GM12878 (cell line): ENCODE measurements at regions not wholly inside any gene's neighbourhood (a gene's known extent, or its start where the extent isn't known, plus 50 kb on each side); places are given as distances from the start of the nearest gene placed in this dataset.

Experiments
- ATAC-seq: fragments of 200-7000 bp; cut with Tn5 transposase; 3 replicates; pipeline ENCODE4 v1.9.1; 2020; ENCODE audit warnings: mild to moderate bottlenecking, moderate library complexity
- BruUV-seq: library from RNA; stranded (reverse); fragments of 400-500 nt; replicated peaks from 2 replicates; lab custom pipeline; 2021; lab: Mats Ljungman, UMichigan
- CTCF ChIA-PET: fragments of 300-600 bp; sonication (Branson Sonifier 250); formaldehyde crosslinking; extraction: SDS; loops from one replicate; lab custom pipeline; 2021; ENCODE audit warnings: inconsistent platforms; lab: Yijun Ruan, JAX
- POLR2A ChIA-PET: fragments of 350-600 bp; formaldehyde crosslinking; extraction: SDS; loops from one replicate; lab custom pipeline; 2021; ENCODE audit warnings: inconsistent platforms; lab: Charles Lee
- RAD21 ChIA-PET: fragments of 300-600 bp; sonication (Branson Sonifier 250); formaldehyde crosslinking; loops from one replicate; lab custom pipeline; 2023; ENCODE audit warnings: antibody characterized with exemption; ENCODE audit not compliant: unreplicated experiment; lab: Charles Lee
- SMC1A ChIA-PET: fragments of 300-600 bp; sonication (Branson Sonifier 250); formaldehyde crosslinking; loops from one replicate; lab custom pipeline; 2023; ENCODE audit not compliant: unreplicated experiment, uncharacterized antibody; lab: Charles Lee
- DNase-seq: peaks from one replicate; pipeline ENCODE4 v3.0.0-alpha.2; 2011; ENCODE audit warnings: low read depth, low spot score
- FAIRE-seq: peaks from 3 replicates; lab custom pipeline; 2011; peaks lifted over from hg19 to GRCh38; lab: Jason Lieb, UNC
- H2AFZ ChIP-seq: 2 replicates; pipeline ENCODE4 v1.6.0; 2011; ENCODE audit warnings: low read depth, low read length, control low read depth; ENCODE audit not compliant: control insufficient read depth
- H3K27ac ChIP-seq: 2 replicates; pipeline ENCODE4 v1.5.1; 2011; ENCODE audit warnings: control low read depth; ENCODE audit not compliant: control insufficient read depth, insufficient read depth
- H3K27me3 ChIP-seq, 2 experiments: replicated peaks in 1 of 2; 2 replicates each; pipeline versions ENCODE4 v1.6.0 to v1.6.1; 2011; ENCODE audit warnings: low read length in 1 of 2; ENCODE audit not compliant: control insufficient read depth in 2 of 2, insufficient read depth in 2 of 2
- H3K36me3 ChIP-seq, 2 experiments: 2 replicates each; pipeline ENCODE4 v1.5.1; 2011; ENCODE audit warnings: low read length in 1 of 2; ENCODE audit not compliant: control insufficient read depth in 2 of 2, insufficient read depth in 2 of 2
- H3K4me1 ChIP-seq: 2 replicates; pipeline ENCODE4 v1.6.1; 2011; ENCODE audit warnings: mild to moderate bottlenecking, low read length, moderate library complexity, mixed read lengths; ENCODE audit not compliant: control insufficient read depth, insufficient read depth
- H3K4me2 ChIP-seq: 2 replicates; pipeline ENCODE4 v1.6.0; 2011; ENCODE audit warnings: control low read depth; ENCODE audit not compliant: control insufficient read depth, insufficient read depth
- H3K4me3 ChIP-seq: fragments of 200-600 bp; sonication (generic); 2 replicates; pipeline ENCODE4 v1.5.1; 2016
- H3K79me2 ChIP-seq: 2 replicates; pipeline ENCODE4 v1.6.0; 2011; ENCODE audit warnings: low read length; ENCODE audit not compliant: control insufficient read depth, insufficient read depth
- H3K9ac ChIP-seq: 2 replicates; pipeline ENCODE4 v1.8.0; 2011; ENCODE audit warnings: low read length, control low read depth, mixed read lengths; ENCODE audit not compliant: control insufficient read depth, insufficient read depth
- H3K9me3 ChIP-seq: replicated peaks from 3 replicates; pipeline ENCODE4 v1.5.1; 2011; ENCODE audit warnings: mild to moderate bottlenecking, low read length; ENCODE audit not compliant: control insufficient read depth, insufficient read depth
- H4K20me1 ChIP-seq: 2 replicates; pipeline ENCODE4 v1.6.0; 2011; ENCODE audit not compliant: control insufficient read depth, insufficient read depth
- CREM ChIP-seq: IDR thresholded peaks from 2 replicates; pipeline ENCODE4 v1.6.1; 2014; ENCODE audit warnings: antibody characterized with exemption, low read depth
- ESRRA ChIP-seq: IDR thresholded peaks from 2 replicates; pipeline ENCODE4 v1.6.1; 2012; ENCODE audit warnings: mild to moderate bottlenecking, low read length, improper control_type of control experiment
- FOXM1 ChIP-seq: IDR thresholded peaks from 2 replicates; pipeline ENCODE4 v1.6.1; 2012; ENCODE audit warnings: low read depth, mild to moderate bottlenecking, inconsistent platforms, low read length, moderate library complexity
- GATAD2B ChIP-seq: fragments of 450-650 bp; conservative IDR thresholded peaks from 2 replicates; pipeline ENCODE4 v1.6.1; 2017; ENCODE audit warnings: low read depth, mild to moderate bottlenecking, moderate library complexity
- IRF3 ChIP-seq: fragments of 450-650 bp; IDR thresholded peaks from 2 replicates; pipeline ENCODE4 v1.6.1; 2014; ENCODE audit warnings: mild to moderate bottlenecking
- IRF4 ChIP-seq: IDR thresholded peaks from 2 replicates; pipeline ENCODE4 v1.6.1; 2011; ENCODE audit warnings: low read depth, low read length
- KAT2A ChIP-seq: conservative IDR thresholded peaks from 2 replicates; pipeline ENCODE4 v1.6.1; 2011; ENCODE audit warnings: low read depth, low read length; ENCODE audit not compliant: control insufficient read depth
- MTA2 ChIP-seq: fragments of 450-650 bp; IDR thresholded peaks from 2 replicates; pipeline ENCODE4 v1.6.1; 2016; ENCODE audit warnings: low read depth, mild to moderate bottlenecking, moderate library complexity
- NKRF ChIP-seq: fragments of 450-650 bp; conservative IDR thresholded peaks from 2 replicates; pipeline ENCODE4 v1.6.1; 2017; ENCODE audit warnings: mild to moderate bottlenecking, moderate library complexity
- NRF1 ChIP-seq: conservative IDR thresholded peaks from 2 replicates; pipeline ENCODE4 v1.6.1; 2011; ENCODE audit warnings: mild to moderate bottlenecking, low read depth, low read length, improper control_type of control experiment
- RAD21 ChIP-seq: IDR thresholded peaks from 2 replicates; pipeline ENCODE4 v1.6.1; 2011; ENCODE audit warnings: mild to moderate bottlenecking, low read depth, low read length, moderate library complexity; ENCODE audit not compliant: insufficient read depth
- YY1 ChIP-seq: IDR thresholded peaks from 2 replicates; pipeline ENCODE4 v1.6.1; 2011; ENCODE audit warnings: low read depth, mild to moderate bottlenecking, low read length
- ZSCAN29 ChIP-seq: fragments of 450-650 bp; IDR thresholded peaks from 2 replicates; pipeline ENCODE4 v1.6.1; 2017; ENCODE audit warnings: mild to moderate bottlenecking, moderate library complexity
- WGBS: methylation state at CpG from one replicate; pipeline ENCODE4 v1.1.6; 2016; ENCODE audit warnings: low lambda C conversion rate; ENCODE audit not compliant: insufficient replicate concordance, insufficient coverage; ENCODE audit errors: missing lambda C conversion rate; 5-methylcytosine and 5-hydroxymethylcytosine counted together
- in situ Hi-C: fragments of 300-500 bp; cut with MboI; formaldehyde crosslinking; loops from 9 replicates; pipeline ENCODE4 v1.14.3; 2018; ENCODE audit warnings: mixed read lengths
- intact Hi-C: fragments of 100-400 bp; cut with micrococcal nuclease; formaldehyde crosslinking; loops from one replicate; pipeline ENCODE4 v1.14.2; 2022; ENCODE audit not compliant: unreplicated experiment
- TF ChIP-seq, protein P1 (sequence below): IDR thresholded peaks from 2 replicates; pipeline ENCODE4 v1.6.1; 2011; ENCODE audit warnings: low read depth, low read length, improper control_type of control experiment, borderline replicate concordance

DNA sequence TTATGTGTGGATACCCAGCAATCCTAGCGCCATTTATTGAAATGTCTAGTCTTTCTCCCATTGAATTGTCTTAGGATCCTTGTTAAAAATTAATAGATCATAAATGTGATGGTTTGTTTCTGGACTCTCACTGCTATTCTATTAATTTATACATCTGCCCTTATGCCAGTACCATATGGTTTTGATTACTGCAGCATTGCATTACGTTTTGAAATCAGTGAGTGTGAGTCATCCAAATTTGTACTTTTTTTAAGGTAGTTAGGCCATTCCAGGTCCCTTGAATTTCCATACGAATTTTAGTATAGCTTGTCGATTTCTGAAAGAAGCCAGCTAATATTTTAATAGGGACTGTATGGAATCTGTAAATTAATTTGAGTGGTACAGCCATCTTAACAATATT is 648.6 kb upstream of the ZNF385D start:
- ATAC-seq = no peak
- Histone ChIP-seq H3K27me3 (no peaks in the 10 kb centered on the region), H3K4me3 (no peak overlapping the region), H3K4me2 (no peak overlapping the region), H3K27ac (no peak overlapping the region), H3K36me3 (no peaks in the 10 kb centered on the region), H3K9me3 (no peaks in the 10 kb centered on the region), H3K79me2 (no peaks in the 10 kb centered on the region), H2AFZ (no peak overlapping the region)
- FAIRE-seq = no peak
- ChIA-PET POLR2A (no interaction called here), RAD21 (no interaction called here), SMC1A (no interaction called here)
- intact Hi-C loops (no loop called here), in situ Hi-C loops (no loop called here)
- TF ChIP-seq IRF4 (no peak), KAT2A (no peak), IRF3 (no peak), ZSCAN29 (no peak), NKRF (no peak), RAD21 (no peak), FOXM1 (no peak), MTA2 (no peak), GATAD2B (no peak), YY1 (no peak), CREM (no peak), ESRRA (no peak), NRF1 (no peak)
- TF ChIP-seq, protein P1, sequence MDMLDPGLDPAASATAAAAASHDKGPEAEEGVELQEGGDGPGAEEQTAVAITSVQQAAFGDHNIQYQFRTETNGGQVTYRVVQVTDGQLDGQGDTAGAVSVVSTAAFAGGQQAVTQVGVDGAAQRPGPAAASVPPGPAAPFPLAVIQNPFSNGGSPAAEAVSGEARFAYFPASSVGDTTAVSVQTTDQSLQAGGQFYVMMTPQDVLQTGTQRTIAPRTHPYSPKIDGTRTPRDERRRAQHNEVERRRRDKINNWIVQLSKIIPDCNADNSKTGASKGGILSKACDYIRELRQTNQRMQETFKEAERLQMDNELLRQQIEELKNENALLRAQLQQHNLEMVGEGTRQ = no peak
- TF ChIP-seq, all 136 proteins: peak for 0
- Histone ChIP-seq H4K20me1 (no peaks in the 10 kb centered on the region), H3K4me1 (no peaks in the 10 kb centered on the region), H3K9ac (no peak overlapping the region)
- 1% methylated on average over 4 of the region's 4 CpGs for WGBS
- CTCF ChIA-PET = no interaction called here
- DNase-seq = no peak
- no TSS peak for BruUV-seq
